SK-N-SH (cell line): ENCODE measurements at regions not wholly inside any gene's neighbourhood (a gene's known extent, or its start where the extent isn't known, plus 50 kb on each side); places are given as distances from the start of the nearest gene placed in this dataset.

Experiments
- CTCF ChIA-PET: fragments of 300-600, 350-600 bp; formaldehyde crosslinking; extraction: SDS; loops from one replicate; lab custom pipeline; 2021; lab: Yijun Ruan, JAX
- POLR2A ChIA-PET: fragments of 350-600 bp; sonication (Branson Sonifier 250); formaldehyde crosslinking; extraction: SDS; loops from one replicate; lab custom pipeline; 2020; ENCODE audit warnings: antibody characterized with exemption, inconsistent platforms; lab: Yijun Ruan, JAX
- DNase-seq: peaks from one replicate; pipeline ENCODE4 v3.0.0; 2012
- H2AFZ ChIP-seq: fragments of 200-600 bp; sonication (generic); 2 replicates; pipeline ENCODE4 v1.8.1; 2016; ENCODE audit warnings: antibody characterized with exemption, mild to moderate bottlenecking, low read depth
- H3F3A ChIP-seq: fragments of 200-600 bp; sonication (generic); replicated peaks from 2 replicates; pipeline ENCODE3; 2016; ENCODE audit warnings: antibody characterized with exemption, mild to moderate bottlenecking; ENCODE audit not compliant: insufficient read depth
- H3K27ac ChIP-seq, 2 experiments: fragments of 200-500 bp in 1 of 2; fragments of 200-600 bp in 1 of 2; sonication (Bioruptor generic) in 1 of 2; sonication (generic), shearing (Covaris generic) in 1 of 2; 2 replicates each; pipeline versions ENCODE4 v1.5.1 to v1.6.1; 2014 to 2016; ENCODE audit warnings: low read depth in 2 of 2, inconsistent platforms in 1 of 2, low read length in 1 of 2, mild to moderate bottlenecking in 1 of 2, mixed read lengths in 1 of 2
- H3K27me3 ChIP-seq: fragments of 200-600 bp; sonication (generic), shearing (Covaris generic); 2 replicates; pipeline ENCODE4 v1.6.1; 2016; ENCODE audit warnings: mixed run types; ENCODE audit not compliant: insufficient read depth
- H3K36me3 ChIP-seq, 2 experiments: fragments of 200-500 bp in 1 of 2; fragments of 200-600 bp in 1 of 2; sonication (Bioruptor generic) in 1 of 2; sonication (generic) in 1 of 2; replicated peaks in 1 of 2; 2 replicates each; pipeline versions ENCODE3 to v1.5.1; 2014 to 2016; ENCODE audit warnings: low read length in 1 of 2, mild to moderate bottlenecking in 1 of 2; ENCODE audit not compliant: insufficient read depth in 2 of 2, control insufficient read depth in 1 of 2
- H3K4me1 ChIP-seq, 2 experiments: fragments of 200-500 bp in 1 of 2; fragments of 200-600 bp in 1 of 2; sonication (Bioruptor generic) in 1 of 2; sonication (generic), shearing (Covaris generic) in 1 of 2; 2 replicates each; pipeline versions ENCODE4 v1.5.1 to v1.6.1; 2014 to 2016; ENCODE audit warnings: low read depth in 1 of 2, low read length in 1 of 2, mixed run types in 1 of 2; ENCODE audit not compliant: insufficient read depth in 2 of 2, control insufficient read depth in 1 of 2
- H3K4me2 ChIP-seq: fragments of 200-600 bp; sonication (generic), shearing (Covaris generic); 2 replicates; pipeline ENCODE4 v1.6.1; 2017; ENCODE audit warnings: mixed run types
- H3K4me3 ChIP-seq, 2 experiments: fragments of 200-500 bp in 1 of 2; fragments of 200-600 bp in 1 of 2; sonication (Bioruptor generic) in 1 of 2; sonication (generic), shearing (Covaris generic) in 1 of 2; 2 replicates each; pipeline versions ENCODE4 v1.5.1 to v1.8.1; 2014 to 2016; ENCODE audit warnings: low read depth in 2 of 2, inconsistent platforms in 1 of 2, low read length in 1 of 2, mild to moderate bottlenecking in 1 of 2, mixed read lengths in 1 of 2, moderate library complexity in 1 of 2
- H3K79me2 ChIP-seq: fragments of 200-600 bp; sonication (generic); 2 replicates; pipeline ENCODE4 v1.8.1; 2017; ENCODE audit warnings: mild to moderate bottlenecking; ENCODE audit not compliant: insufficient read depth
- H3K9ac ChIP-seq: fragments of 200-600 bp; sonication (generic); 2 replicates; pipeline ENCODE4 v1.6.1; 2017; ENCODE audit warnings: mixed run types
- H3K9me2 ChIP-seq: fragments of 200-600 bp; sonication (generic); 2 replicates; pipeline ENCODE4 v1.6.1; 2017; ENCODE audit warnings: mixed run types
- H3K9me3 ChIP-seq: fragments of 200-600 bp; sonication (generic); 2 replicates; pipeline ENCODE4 v1.6.1; 2017; ENCODE audit warnings: mixed run types, mild to moderate bottlenecking, moderate library complexity
- H4K20me1 ChIP-seq: fragments of 200-600 bp; sonication (generic); 2 replicates; pipeline ENCODE4 v1.6.1; 2017; ENCODE audit warnings: mild to moderate bottlenecking, mixed run types; ENCODE audit not compliant: insufficient read depth
- CHD2 ChIP-seq: fragments of 150-350 bp; IDR thresholded peaks from 2 replicates; pipeline ENCODE4 v1.6.1; 2018; ENCODE audit warnings: low read length; ENCODE audit not compliant: partially characterized antibody
- CTCF ChIP-seq: fragments of 200-600 bp; sonication (generic); IDR thresholded peaks from 2 replicates; pipeline ENCODE4 v1.6.1; 2017; ENCODE audit warnings: antibody characterized with exemption, mild to moderate bottlenecking, moderate library complexity
- FOXJ3 ChIP-seq: sonication (generic); formaldehyde crosslinking; IDR thresholded peaks from 2 replicates; pipeline ENCODE4 v1.5.1; 2020; ENCODE audit warnings: mild to moderate bottlenecking, missing genetic modification reagents
- GABPA ChIP-seq: IDR thresholded peaks from 2 replicates; pipeline ENCODE4 v1.4.0; 2012; ENCODE audit warnings: low read depth, mild to moderate bottlenecking
- GATA2 ChIP-seq: sonication (generic); formaldehyde crosslinking; IDR thresholded peaks from 2 replicates; pipeline ENCODE4 v1.5.0; 2020; ENCODE audit warnings: mild to moderate bottlenecking, missing genetic modification reagents
- IRF3 ChIP-seq: fragments of 150-350 bp; IDR thresholded peaks from 2 replicates; pipeline ENCODE4 v1.6.1; 2016; ENCODE audit warnings: mild to moderate bottlenecking, low read depth, low read length
- JUND ChIP-seq: IDR thresholded peaks from 2 replicates; pipeline ENCODE4 v1.4.0; 2012
- MXI1 ChIP-seq: IDR thresholded peaks from 2 replicates; pipeline ENCODE4 v1.6.1; 2012; ENCODE audit warnings: mild to moderate bottlenecking, low read depth, low read length, improper control_type of control experiment
- NFIC ChIP-seq: IDR thresholded peaks from 2 replicates; pipeline ENCODE4 v1.4.0; 2012; ENCODE audit warnings: borderline replicate concordance
- NRF1 ChIP-seq: IDR thresholded peaks from 2 replicates; pipeline ENCODE4 v1.6.1; 2012; ENCODE audit warnings: low read depth, mild to moderate bottlenecking, low read length
- RAD21 ChIP-seq: IDR thresholded peaks from 2 replicates; pipeline ENCODE4 v1.6.1; 2012; ENCODE audit warnings: mild to moderate bottlenecking, low read length
- RCOR1 ChIP-seq: fragments of 150-350 bp; IDR thresholded peaks from 2 replicates; pipeline ENCODE4 v1.6.1; 2017; ENCODE audit warnings: antibody characterized with exemption, low read length
- RFX5 ChIP-seq: IDR thresholded peaks from 2 replicates; pipeline ENCODE4 v1.6.1; 2012; ENCODE audit warnings: mild to moderate bottlenecking, improper control_type of control experiment, low read length
- RXRA ChIP-seq: IDR thresholded peaks from 2 replicates; pipeline ENCODE4 v1.4.0; 2012; ENCODE audit warnings: low read depth, mild to moderate bottlenecking, borderline replicate concordance
- SMC3 ChIP-seq: IDR thresholded peaks from 2 replicates; pipeline ENCODE4 v1.6.1; 2012; ENCODE audit warnings: low read depth, low read length, improper control_type of control experiment
- TAF1 ChIP-seq: IDR thresholded peaks from 2 replicates; pipeline ENCODE4 v1.6.1; 2012; ENCODE audit warnings: low read depth, mild to moderate bottlenecking, low read length, moderate library complexity, borderline replicate concordance
- TEAD4 ChIP-seq: IDR thresholded peaks from 2 replicates; pipeline ENCODE4 v1.4.0; 2012; ENCODE audit warnings: mild to moderate bottlenecking, borderline replicate concordance; ENCODE audit not compliant: insufficient read depth
- USF1 ChIP-seq: IDR thresholded peaks from 2 replicates; pipeline ENCODE4 v1.4.0; 2012; ENCODE audit warnings: low read depth, borderline replicate concordance
- USF2 ChIP-seq: fragments of 150-350 bp; IDR thresholded peaks from 2 replicates; pipeline ENCODE4 v1.6.1; 2017; ENCODE audit warnings: antibody characterized with exemption, low read length, low read depth, borderline replicate concordance
- YY1 ChIP-seq: IDR thresholded peaks from 2 replicates; pipeline ENCODE4 v1.4.0; 2012; ENCODE audit warnings: low read depth, mild to moderate bottlenecking
- ZBTB33 ChIP-seq: IDR thresholded peaks from 2 replicates; pipeline ENCODE4 v1.4.0; 2012; ENCODE audit warnings: low read depth, borderline replicate concordance
- WGBS: methylation state at CpG from one replicate; pipeline ENCODE4 v1.1.6; 2017; ENCODE audit warnings: low lambda C conversion rate; 5-methylcytosine and 5-hydroxymethylcytosine counted together

- H3K9me2 ChIP-seq = no peaks in the 10 kb centered on the region
- no peaks in the 10 kb centered on the region for H3K27me3 ChIP-seq
- no peaks in the 10 kb centered on the region for H4K20me1 ChIP-seq
- no peak for DNase-seq
- no peaks in the 10 kb centered on the region for H3K79me2 ChIP-seq
- ChIA-PET POLR2A (no interaction called here), CTCF (interaction anchor here (1.0 to 1.3 kb wide), 2 partner anchors 66 to 123 kb away, joined by 3 read pairs; no protein-coding TSS in a partner anchor)
- no peak overlapping the region for H2AFZ ChIP-seq
- H3K4me3 ChIP-seq = no peak overlapping the region
- H3K4me1 ChIP-seq = no peaks in the 10 kb centered on the region
- no peak overlapping the region for H3K9ac ChIP-seq
- no peaks in the 10 kb centered on the region for H3F3A ChIP-seq
- no peaks in the 10 kb centered on the region for H3K36me3 ChIP-seq
- no peak overlapping the region for H3K27ac ChIP-seq
- TF ChIP-seq IRF3 = no peak
- TF ChIP-seq YY1 = no peak
- TF ChIP-seq MXI1 = no peak
- TF ChIP-seq TAF1 = no peak
- 31% methylated on average over 2 of the region's 2 CpGs for WGBS
- no peak overlapping the region for H3K4me2 ChIP-seq
- peaks cover under 1% of the 10 kb centered on the region; the same call in 1 of the 2 replicates for H3K9me3 ChIP-seq
Observed at GRCh38 chr18:38951633-38952032, 1386.0 kb upstream of the CELF4 start.

- H3K9me2 ChIP-seq = no peaks in the 10 kb centered on the region
- H3K4me1 ChIP-seq = no peaks in the 10 kb centered on the region
- no peak overlapping the region for H3K4me3 ChIP-seq
- H3K9me3 ChIP-seq = peaks cover 5% of the 10 kb centered on the region; the same call in 1 of the 2 replicates
- POLR2A ChIA-PET = no interaction called here
- H3K79me2 ChIP-seq = no peaks in the 10 kb centered on the region
- no peak overlapping the region for H3K9ac ChIP-seq
- no peak for DNase-seq
- no peak for TF ChIP-seq NRF1
- TF ChIP-seq YY1 = no peak
- TF ChIP-seq RFX5 = no peak
- no peak for TF ChIP-seq USF1
- TF ChIP-seq GABPA = no peak
- TF ChIP-seq USF2 = no peak
- no peak for TF ChIP-seq RAD21
- no peak for TF ChIP-seq RXRA
- no peak for TF ChIP-seq CTCF
- TF ChIP-seq FOXJ3 (CRISPR knock-in tag) = no peak
- TF ChIP-seq NFIC = no peak
- no peak for TF ChIP-seq ZBTB33
- TF ChIP-seq CHD2 = no peak
- no peak for TF ChIP-seq RCOR1
- no peak for TF ChIP-seq TEAD4
- no peak for TF ChIP-seq JUND
- no peak for TF ChIP-seq SMC3
- TF ChIP-seq GATA2 (CRISPR knock-in tag) = no peak
- no peaks in the 10 kb centered on the region for H3K36me3 ChIP-seq
- H2AFZ ChIP-seq = no peak overlapping the region
- CTCF ChIA-PET = no interaction called here
- H3K4me2 ChIP-seq = no peak overlapping the region
- H3F3A ChIP-seq = no peaks in the 10 kb centered on the region
- H3K27ac ChIP-seq = no peak overlapping the region
- H4K20me1 ChIP-seq = no peaks in the 10 kb centered on the region
- WGBS = 43% methylated on average over 2 of the region's 2 CpGs
- H3K27me3 ChIP-seq = no peaks in the 10 kb centered on the region
Observed at GRCh38 chr18:38948436-38948835, 1382.8 kb upstream of the CELF4 start.
